Stimulated activated CD8-positive, alpha-beta memory T cell treated with anti-CD3 and anti-CD28 coated beads, Interleukin-15, amount 100 ng/mL, for 48 hours (primary cell): ENCODE measurements at regions not wholly inside any gene's neighbourhood (a gene's known extent, or its start where the extent isn't known, plus 50 kb on each side); places are given as distances from the start of the nearest gene placed in this dataset.

Experiments used
- DNase-seq, 2 donors: peaks; one replicate each; pipeline ENCODE4 v3.0.0-alpha.2; 2020; ENCODE audit warnings: low read depth in 2 of 2

- no peak for DNase-seq
Observed at GRCh38 chr6:104574135-104574750, 285.5 kb downstream of the HACE1 start.

GRCh38 chr6:104573350-104573749, 286.4 kb downstream of the HACE1 start:
- DNase-seq, result no peak

- DNase-seq, result no peak
Observed at GRCh38 chr6:104572901-104573300, 286.8 kb downstream of the HACE1 start.

- no peak for DNase-seq
Observed at GRCh38 chr6:104566411-104566810, 293.3 kb downstream of the HACE1 start.

GRCh38 chr6:104563306-104563705, 296.4 kb downstream of the HACE1 start:
- DNase-seq, result no peak

GRCh38 chr6:104559435-104560202, 300.1 kb downstream of the HACE1 start:
- DNase-seq, result no peak

GRCh38 chr6:104558746-104559145, 301.0 kb downstream of the HACE1 start:
- DNase-seq, result no peak

GRCh38 chr6:104548297-104548696, 311.4 kb downstream of the HACE1 start:
- DNase-seq, result no peak

GRCh38 chr6:104541411-104541810, 318.3 kb downstream of the HACE1 start:
- no peak for DNase-seq

- no peak for DNase-seq
Observed at GRCh38 chr6:104540743-104541142, 319.0 kb downstream of the HACE1 start.

GRCh38 chr6:104539173-104539572, 320.5 kb downstream of the HACE1 start:
- DNase-seq, result no peak

GRCh38 chr6:104537872-104538271, 321.8 kb downstream of the HACE1 start:
- DNase-seq, result no peak

- DNase-seq, result no peak
Observed at GRCh38 chr6:104537180-104537579, 322.5 kb downstream of the HACE1 start.

- DNase-seq, result no peak
Observed at GRCh38 chr6:104532462-104532861, 327.3 kb downstream of the HACE1 start.

- DNase-seq, result no peak
Observed at GRCh38 chr6:104531646-104532045, 328.1 kb downstream of the HACE1 start.

GRCh38 chr6:104527761-104528415, 331.8 kb downstream of the HACE1 start:
- no peak for DNase-seq

GRCh38 chr6:104527311-104527710, 332.4 kb downstream of the HACE1 start:
- DNase-seq, result no peak

GRCh38 chr6:104526376-104526775, 333.3 kb downstream of the HACE1 start:
- no peak for DNase-seq

GRCh38 chr6:104525677-104526322, 333.9 kb downstream of the HACE1 start:
- peak; percentile 36 to 43 for DNase-seq

- DNase-seq, result no peak
Observed at GRCh38 chr6:104522533-104522932, 337.2 kb downstream of the HACE1 start.

GRCh38 chr6:104521176-104521575, 338.5 kb downstream of the HACE1 start:
- no peak for DNase-seq

GRCh38 chr6:104519566-104519965, 340.2 kb downstream of the HACE1 start:
- no peak for DNase-seq
